Endothelial cell of umbilical vein (primary cell): ENCODE measurements at regions not wholly inside any gene's neighbourhood (a gene's known extent, or its start where the extent isn't known, plus 50 kb on each side); places are given as distances from the start of the nearest gene placed in this dataset.

Source experiments
- BruUV-seq: library from RNA; stranded (reverse); fragments of 400-500 nt; replicated peaks from 2 replicates; lab custom pipeline; 2021; lab: Mats Ljungman, UMichigan
- CTCF ChIA-PET: fragments of 300-600, 350-600 bp; sonication (Branson Sonifier 250); formaldehyde crosslinking; loops from one replicate; lab custom pipeline; 2021; ENCODE audit warnings: antibody characterized with exemption, inconsistent platforms; lab: Charles Lee
- POLR2A ChIA-PET: fragments of 300-600, 350-600 bp; sonication (Branson Sonifier 250); formaldehyde crosslinking; loops from one replicate; lab custom pipeline; 2021; ENCODE audit warnings: antibody characterized with exemption, inconsistent platforms; lab: Charles Lee
- DNase-seq: peaks from one replicate; pipeline ENCODE4 v3.0.0-alpha.2; 2011; ENCODE audit warnings: low read depth, low spot score
- FAIRE-seq: peaks from 2 replicates; lab custom pipeline; 2011; peaks lifted over from hg19 to GRCh38; lab: Jason Lieb, UNC
- H2AFZ ChIP-seq: 2 replicates; pipeline ENCODE4 v1.6.0; 2012; ENCODE audit warnings: low read depth, low read length, control low read depth, inconsistent platforms
- H3K27ac ChIP-seq: 2 replicates; pipeline ENCODE4 v1.5.1; 2011; ENCODE audit warnings: low read depth, mild to moderate bottlenecking, control low read depth, low read length, moderate library complexity; ENCODE audit not compliant: insufficient read depth
- H3K27me3 ChIP-seq, 2 experiments: 2 replicates each; pipeline versions ENCODE4 v1.6.0 to v1.6.1; 2011; ENCODE audit warnings: low read length in 2 of 2, mixed read lengths in 1 of 2; ENCODE audit not compliant: control insufficient read depth in 2 of 2, insufficient read depth in 2 of 2
- H3K36me3 ChIP-seq, 2 experiments: 2 replicates in 1 of 2; 3 replicates in 1 of 2; pipeline ENCODE4 v1.5.1; 2011; ENCODE audit warnings: low read length in 2 of 2, mild to moderate bottlenecking in 1 of 2, moderate library complexity in 1 of 2; ENCODE audit not compliant: control insufficient read depth in 2 of 2, insufficient read depth in 2 of 2; ENCODE audit errors: extremely low read depth in 1 of 2
- H3K4me1 ChIP-seq: 3 replicates; pipeline ENCODE4 v1.5.1; 2011; ENCODE audit warnings: mild to moderate bottlenecking, low read length; ENCODE audit not compliant: control insufficient read depth, insufficient read depth; ENCODE audit errors: extremely low read depth
- H3K4me2 ChIP-seq: 2 replicates; pipeline ENCODE4 v1.6.1; 2011; ENCODE audit warnings: low read length, control low read depth, mixed read lengths; ENCODE audit not compliant: insufficient read depth
- H3K4me3 ChIP-seq, 3 experiments: fragments of 200-600 bp in 1 of 3; sonication (generic), shearing (Covaris generic) in 1 of 3; replicated peaks in 1 of 3; 2 replicates each; pipeline ENCODE4 v1.5.1; 2011 to 2016; ENCODE audit warnings: control low read depth in 3 of 3, low read length in 3 of 3, mild to moderate bottlenecking in 2 of 3, inconsistent platforms in 1 of 3, low read depth in 1 of 3, moderate library complexity in 1 of 3; ENCODE audit not compliant: insufficient read depth in 1 of 3
- H3K79me2 ChIP-seq: 2 replicates; pipeline ENCODE4 v1.6.0; 2012; ENCODE audit warnings: low read length, inconsistent platforms; ENCODE audit not compliant: control insufficient read depth, insufficient read depth
- H3K9ac ChIP-seq: replicated peaks from 2 replicates; pipeline ENCODE3; 2011; ENCODE audit warnings: low read length, control low read depth; ENCODE audit not compliant: insufficient read depth; ENCODE audit errors: extremely low read depth
- H3K9me1 ChIP-seq: replicated peaks from 3 replicates; pipeline ENCODE4 v1.6.0; 2011; ENCODE audit warnings: mild to moderate bottlenecking, low read length; ENCODE audit not compliant: control insufficient read depth, insufficient read depth; ENCODE audit errors: extremely low read depth
- H3K9me3 ChIP-seq: replicated peaks from 2 replicates; pipeline ENCODE4 v1.5.1; 2012; ENCODE audit warnings: low read length, inconsistent platforms; ENCODE audit not compliant: control insufficient read depth, insufficient read depth
- H4K20me1 ChIP-seq: replicated peaks from 2 replicates; pipeline ENCODE3; 2011; ENCODE audit warnings: mild to moderate bottlenecking, low read length; ENCODE audit not compliant: control insufficient read depth, insufficient read depth; ENCODE audit errors: extremely low read depth
- EZH2 ChIP-seq: IDR thresholded peaks from 2 replicates; pipeline ENCODE4 v1.6.1; 2012; ENCODE audit warnings: borderline replicate concordance, low read depth, mild to moderate bottlenecking, moderate library complexity, low read length, inconsistent platforms; ENCODE audit not compliant: severe bottlenecking
- FOS ChIP-seq: IDR thresholded peaks from 2 replicates; pipeline ENCODE4 v1.6.1; 2011; ENCODE audit warnings: mild to moderate bottlenecking, low read length, moderate library complexity, borderline replicate concordance; ENCODE audit not compliant: insufficient read depth
- GATA2 ChIP-seq: IDR thresholded peaks from 2 replicates; pipeline ENCODE4 v1.7.0; 2011; ENCODE audit warnings: low read depth, mild to moderate bottlenecking, moderate library complexity, mixed read lengths, low read length; ENCODE audit not compliant: insufficient read length, insufficient read depth
- JUN ChIP-seq: IDR thresholded peaks from 2 replicates; pipeline ENCODE4 v1.6.1; 2011; ENCODE audit warnings: borderline replicate concordance, low read depth; ENCODE audit not compliant: insufficient read length, insufficient read depth
- MAX ChIP-seq: IDR thresholded peaks from 2 replicates; pipeline ENCODE4 v1.6.1; 2011; ENCODE audit not compliant: insufficient read depth, insufficient read length
- MYC ChIP-seq: IDR thresholded peaks from one replicate; pipeline ENCODE4 v1.6.1; 2011; ENCODE audit warnings: mild to moderate bottlenecking, low read depth, low read length
- POLR2A ChIP-seq: IDR thresholded peaks from 2 replicates; pipeline ENCODE4 v1.6.1; 2012; ENCODE audit warnings: low read depth, mild to moderate bottlenecking, control low read depth, low read length
- POLR2AphosphoS5 ChIP-seq: IDR thresholded peaks from 2 replicates; pipeline ENCODE4 v1.6.1; 2012; ENCODE audit warnings: low read depth, mild to moderate bottlenecking, control low read depth, low read length, moderate library complexity; ENCODE audit not compliant: insufficient read depth
- dilution Hi-C: fragments of 300-500 bp; cut with MboI; formaldehyde crosslinking; loops from one replicate; pipeline ENCODE4 v1.15.0; 2019; ENCODE audit warnings: low sequenced_read_pairs; ENCODE audit not compliant: extremely low pct_ligation_motif_present
- intact Hi-C: fragments of 100-400 bp; cut with micrococcal nuclease; formaldehyde crosslinking; loops from one replicate; pipeline ENCODE4 v1.10.0; 2022
- TF ChIP-seq, protein P1 (sequence below), 2 donors: IDR thresholded peaks; 1 replicate in 1 of 2; 2 replicates in 1 of 2; pipeline ENCODE4 v1.5.1; 2011; ENCODE audit warnings: low read length in 2 of 2, mild to moderate bottlenecking in 2 of 2, moderate library complexity in 2 of 2, control low read depth in 1 of 2, inconsistent platforms in 1 of 2, low read depth in 1 of 2; ENCODE audit not compliant: insufficient read depth in 1 of 2; ENCODE audit errors: extremely low read depth in 1 of 2

DNA sequence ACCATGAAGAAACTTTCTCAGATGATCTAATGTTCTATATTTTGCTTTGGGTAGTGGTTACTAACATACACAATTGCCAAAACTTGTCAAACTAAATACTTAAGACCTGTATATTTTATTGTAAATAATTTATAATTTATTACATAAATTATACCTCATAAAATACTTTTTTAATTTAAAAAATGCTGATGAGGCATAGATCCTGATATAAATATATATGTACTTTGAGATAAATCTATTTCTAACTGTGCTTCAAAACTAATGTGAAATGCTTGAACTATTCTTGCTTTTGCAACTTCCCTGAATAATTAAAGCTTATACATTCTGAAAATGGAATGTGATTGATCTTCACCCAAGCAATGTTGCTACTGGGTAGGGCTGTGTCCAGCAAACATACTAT lies 568.8 kb downstream of the INSC start:
- intact Hi-C loops, result no loop called here

More for the DNA sequence above, 568.8 kb downstream of the INSC start:
- Histone ChIP-seq H3K9me3 (no peaks in the 10 kb centered on the region), H3K79me2 (no peaks in the 10 kb centered on the region), H3K9ac (no peak overlapping the region), H3K27ac (no peak overlapping the region), H3K27me3 (no peaks in the 10 kb centered on the region), H3K4me3 (no peak overlapping the region), H3K9me1 (no peaks in the 10 kb centered on the region), H2AFZ (no peak overlapping the region), H3K36me3 (no peaks in the 10 kb centered on the region), H4K20me1 (no peaks in the 10 kb centered on the region), H3K4me2 (no peak overlapping the region), H3K4me1 (no peaks in the 10 kb centered on the region)
- BruUV-seq, result no TSS peak
- TF ChIP-seq MAX (no peak), FOS (no peak), POLR2A (no peak), GATA2 (no peak), EZH2 (no peak), JUN (no peak), POLR2AphosphoS5 (no peak), MYC (no peak)
- TF ChIP-seq, protein P1, sequence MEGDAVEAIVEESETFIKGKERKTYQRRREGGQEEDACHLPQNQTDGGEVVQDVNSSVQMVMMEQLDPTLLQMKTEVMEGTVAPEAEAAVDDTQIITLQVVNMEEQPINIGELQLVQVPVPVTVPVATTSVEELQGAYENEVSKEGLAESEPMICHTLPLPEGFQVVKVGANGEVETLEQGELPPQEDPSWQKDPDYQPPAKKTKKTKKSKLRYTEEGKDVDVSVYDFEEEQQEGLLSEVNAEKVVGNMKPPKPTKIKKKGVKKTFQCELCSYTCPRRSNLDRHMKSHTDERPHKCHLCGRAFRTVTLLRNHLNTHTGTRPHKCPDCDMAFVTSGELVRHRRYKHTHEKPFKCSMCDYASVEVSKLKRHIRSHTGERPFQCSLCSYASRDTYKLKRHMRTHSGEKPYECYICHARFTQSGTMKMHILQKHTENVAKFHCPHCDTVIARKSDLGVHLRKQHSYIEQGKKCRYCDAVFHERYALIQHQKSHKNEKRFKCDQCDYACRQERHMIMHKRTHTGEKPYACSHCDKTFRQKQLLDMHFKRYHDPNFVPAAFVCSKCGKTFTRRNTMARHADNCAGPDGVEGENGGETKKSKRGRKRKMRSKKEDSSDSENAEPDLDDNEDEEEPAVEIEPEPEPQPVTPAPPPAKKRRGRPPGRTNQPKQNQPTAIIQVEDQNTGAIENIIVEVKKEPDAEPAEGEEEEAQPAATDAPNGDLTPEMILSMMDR (IDR thresholded peaks at IDR 0.05; ENCODE audit: extremely low read depth in 1 of 2, insufficient read depth in 1 of 2, low read depth in 1 of 2, low read length in 2 of 2), result no peak
- ChIA-PET POLR2A (no interaction called here), CTCF (no interaction called here)
- no peak for DNase-seq
- FAIRE-seq, result no peak
- dilution Hi-C loops, result no loop called here
